Kidney epithelial cell (primary cell): ENCODE measurements at regions not wholly inside any gene's neighbourhood (a gene's known extent, or its start where the extent isn't known, plus 50 kb on each side); places are given as distances from the start of the nearest gene placed in this dataset.

Experiments
- DNase-seq: peaks from one replicate; pipeline ENCODE4 v3.0.0-alpha.2; 2010; ENCODE audit warnings: low read depth
- H3K27me3 ChIP-seq: 2 replicates; pipeline ENCODE4 v1.6.0; 2011; ENCODE audit warnings: low read length; ENCODE audit not compliant: control insufficient read depth, insufficient read depth
- H3K36me3 ChIP-seq: 2 replicates; pipeline ENCODE4 v1.5.1; 2011; ENCODE audit warnings: low read length; ENCODE audit not compliant: control insufficient read depth, insufficient read depth
- H3K4me3 ChIP-seq: 2 replicates; pipeline ENCODE4 v1.5.1; 2011; ENCODE audit warnings: low read depth, mild to moderate bottlenecking, control low read depth, low read length
- TF ChIP-seq, protein P1 (sequence below): IDR thresholded peaks from 2 replicates; pipeline ENCODE4 v1.5.1; 2011; ENCODE audit warnings: mild to moderate bottlenecking, moderate library complexity, low read length, control low read depth, inconsistent platforms; ENCODE audit not compliant: insufficient read depth, poor library complexity, severe bottlenecking

DNA sequence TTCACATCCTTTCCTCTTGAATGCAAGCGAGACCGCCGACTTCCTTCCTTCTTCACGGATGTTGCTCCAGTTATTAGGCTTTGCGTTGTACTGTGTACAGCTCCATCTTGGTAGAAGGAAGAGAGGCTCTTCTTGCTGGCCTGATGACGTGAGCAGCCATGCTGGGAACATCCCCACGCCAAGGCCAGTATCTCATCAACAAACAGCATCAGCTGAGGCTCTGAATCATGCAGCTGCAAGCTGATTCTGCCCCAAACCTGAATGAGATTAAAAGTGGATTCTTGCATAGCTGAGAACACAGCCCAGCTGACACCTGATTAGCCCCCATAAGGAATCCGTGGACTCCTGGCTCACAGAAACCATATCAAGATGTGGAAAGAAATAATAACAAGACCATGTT is 809.6 kb downstream of the EFNB2 start:
- TF ChIP-seq, protein P1, sequence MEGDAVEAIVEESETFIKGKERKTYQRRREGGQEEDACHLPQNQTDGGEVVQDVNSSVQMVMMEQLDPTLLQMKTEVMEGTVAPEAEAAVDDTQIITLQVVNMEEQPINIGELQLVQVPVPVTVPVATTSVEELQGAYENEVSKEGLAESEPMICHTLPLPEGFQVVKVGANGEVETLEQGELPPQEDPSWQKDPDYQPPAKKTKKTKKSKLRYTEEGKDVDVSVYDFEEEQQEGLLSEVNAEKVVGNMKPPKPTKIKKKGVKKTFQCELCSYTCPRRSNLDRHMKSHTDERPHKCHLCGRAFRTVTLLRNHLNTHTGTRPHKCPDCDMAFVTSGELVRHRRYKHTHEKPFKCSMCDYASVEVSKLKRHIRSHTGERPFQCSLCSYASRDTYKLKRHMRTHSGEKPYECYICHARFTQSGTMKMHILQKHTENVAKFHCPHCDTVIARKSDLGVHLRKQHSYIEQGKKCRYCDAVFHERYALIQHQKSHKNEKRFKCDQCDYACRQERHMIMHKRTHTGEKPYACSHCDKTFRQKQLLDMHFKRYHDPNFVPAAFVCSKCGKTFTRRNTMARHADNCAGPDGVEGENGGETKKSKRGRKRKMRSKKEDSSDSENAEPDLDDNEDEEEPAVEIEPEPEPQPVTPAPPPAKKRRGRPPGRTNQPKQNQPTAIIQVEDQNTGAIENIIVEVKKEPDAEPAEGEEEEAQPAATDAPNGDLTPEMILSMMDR, result no peak
- no peak overlapping the region for H3K4me3 ChIP-seq
- H3K27me3 ChIP-seq, result no peaks in the 10 kb centered on the region

DNA sequence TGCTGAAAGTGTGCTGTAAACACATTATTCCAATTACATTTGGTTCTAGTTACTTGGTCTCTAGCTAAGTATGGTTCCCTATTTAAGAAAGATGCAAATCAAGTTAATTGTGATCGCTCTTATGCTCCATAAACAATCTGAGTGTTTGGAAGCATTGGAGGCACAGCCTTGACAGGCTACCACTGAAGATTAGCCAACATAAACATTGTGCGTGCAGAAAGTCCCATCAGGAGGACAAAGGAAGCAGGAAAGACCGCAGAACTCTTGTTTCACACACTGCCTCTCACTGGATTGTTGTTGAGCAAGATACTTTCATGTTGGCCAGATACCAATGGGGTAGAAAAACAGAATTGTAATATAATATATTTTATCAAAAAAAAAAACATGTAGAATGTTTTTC is 814.4 kb downstream of the EFNB2 start:
- H3K36me3 ChIP-seq, result no peaks in the 10 kb centered on the region
- no peak for DNase-seq
- no peak overlapping the region for H3K4me3 ChIP-seq
- TF ChIP-seq, protein P1, result no peak
- H3K27me3 ChIP-seq, result no peaks in the 10 kb centered on the region

More for the DNA sequence above, 809.6 kb downstream of the EFNB2 start:
- no peak for DNase-seq
- no peaks in the 10 kb centered on the region for H3K36me3 ChIP-seq

DNA sequence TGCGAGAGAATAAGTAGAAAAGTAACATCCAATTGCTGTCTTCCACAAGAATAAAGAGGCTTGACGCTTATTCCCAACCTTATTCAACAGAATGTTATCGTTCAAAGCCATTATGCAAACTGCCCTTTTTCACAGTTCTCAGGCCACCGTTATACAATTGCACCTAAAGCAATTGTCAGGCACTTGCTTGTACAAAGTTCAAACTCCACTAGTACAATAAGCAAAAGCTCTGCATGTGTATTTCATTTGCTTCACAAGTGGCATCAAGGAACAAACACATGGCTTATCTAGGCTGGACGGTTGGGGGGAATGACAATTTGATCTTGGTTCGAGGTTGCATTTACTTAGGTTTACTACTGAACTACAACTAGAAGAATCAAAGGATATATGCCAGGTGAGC is 815.6 kb downstream of the EFNB2 start:
- Histone ChIP-seq H3K4me3 (no peak overlapping the region), H3K36me3 (no peaks in the 10 kb centered on the region), H3K27me3 (no peaks in the 10 kb centered on the region)
- DNase-seq, result no peak
- TF ChIP-seq, protein P1, result no peak

DNA sequence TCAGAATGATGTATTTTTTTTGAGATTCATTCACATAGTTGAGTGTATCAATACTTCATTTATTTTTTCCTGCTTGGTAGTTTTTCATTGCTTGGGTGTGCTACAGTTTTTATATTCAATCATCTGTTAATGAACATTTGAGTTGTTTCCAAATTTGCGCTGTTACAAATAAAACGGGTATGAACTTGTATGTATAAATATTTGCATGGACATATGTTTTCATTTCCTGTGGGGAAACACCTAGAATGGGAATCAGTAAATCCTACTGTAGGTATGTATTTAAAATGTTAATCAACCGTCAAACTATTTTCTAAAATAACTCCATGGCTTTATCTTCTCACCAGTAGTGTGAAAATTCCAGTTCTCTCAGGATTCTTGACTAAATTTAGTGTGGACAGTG is 826.3 kb downstream of the EFNB2 start:
- Histone ChIP-seq H3K4me3 (no peak overlapping the region), H3K36me3 (no peaks in the 10 kb centered on the region), H3K27me3 (no peaks in the 10 kb centered on the region)
- no peak for DNase-seq
- TF ChIP-seq, protein P1, result no peak

DNA sequence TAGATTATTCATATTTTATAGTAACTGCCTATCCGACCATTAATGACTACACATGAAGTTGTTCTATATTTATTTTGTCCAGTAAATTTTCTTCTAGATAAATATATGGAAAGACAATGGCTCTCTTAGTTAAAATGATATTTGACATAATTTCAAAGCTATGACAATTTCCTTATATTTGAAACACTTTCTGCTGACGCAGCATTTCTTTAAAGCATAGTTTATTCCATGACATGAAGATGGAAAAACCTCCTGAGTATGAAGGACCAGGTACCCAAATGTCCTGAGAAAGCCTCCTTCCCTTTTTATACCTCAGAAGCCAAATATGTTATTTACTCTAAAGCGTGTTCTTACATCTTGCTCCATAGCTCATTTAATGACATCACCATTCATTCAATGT is 831.6 kb downstream of the EFNB2 start:
- no peaks in the 10 kb centered on the region for H3K27me3 ChIP-seq
- TF ChIP-seq, protein P1, result no peak

DNA sequence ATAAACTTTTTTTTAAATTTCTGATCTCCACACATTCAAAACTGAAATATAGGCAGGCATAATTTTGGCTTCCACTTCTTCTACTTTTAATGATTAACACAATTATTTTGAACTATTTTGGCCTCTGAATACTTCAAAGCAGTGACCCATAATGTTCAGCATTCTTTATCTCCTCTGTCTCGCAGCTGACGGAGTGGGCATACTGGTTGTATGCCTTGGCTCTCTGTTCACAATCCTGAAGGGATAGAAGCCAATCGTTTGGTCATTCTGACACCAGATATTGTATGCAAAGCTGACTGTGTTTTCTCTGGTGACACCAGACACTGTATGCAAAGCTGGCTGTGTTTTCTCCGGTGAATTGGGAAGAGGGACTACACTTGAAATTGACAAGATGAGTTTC is 833.0 kb downstream of the EFNB2 start:
- TF ChIP-seq, protein P1, result no peak
- no peak for DNase-seq

More for the DNA sequence above, 831.6 kb downstream of the EFNB2 start:
- no peak for DNase-seq
- Histone ChIP-seq H3K4me3 (no peak overlapping the region), H3K36me3 (no peaks in the 10 kb centered on the region)

More for the DNA sequence above, 833.0 kb downstream of the EFNB2 start:
- H3K36me3 ChIP-seq, result no peaks in the 10 kb centered on the region
- no peaks in the 10 kb centered on the region for H3K27me3 ChIP-seq
- H3K4me3 ChIP-seq, result no peak overlapping the region
